Mesendoderm (in vitro differentiated cells): ENCODE measurements at regions not wholly inside any gene's neighbourhood (a gene's known extent, or its start where the extent isn't known, plus 50 kb on each side); places are given as distances from the start of the nearest gene placed in this dataset.

ENCODE experiments used
- DNase-seq: peaks from one replicate; pipeline ENCODE4 v3.0.0; 2013
- H2AK5ac ChIP-seq: 2 replicates; pipeline ENCODE4 v1.6.1; 2013; ENCODE audit warnings: low read length, inconsistent platforms
- H2BK120ac ChIP-seq: 2 replicates; pipeline ENCODE4 v1.6.1; 2013; ENCODE audit warnings: low read depth, mild to moderate bottlenecking, low read length, moderate library complexity, mixed read lengths
- H2BK15ac ChIP-seq: replicated peaks from 2 replicates; pipeline ENCODE4 v1.6.1; 2013; ENCODE audit warnings: low read depth, mild to moderate bottlenecking, moderate library complexity
- H2BK5ac ChIP-seq: 2 replicates; pipeline ENCODE4 v1.6.1; 2013; ENCODE audit warnings: low read length, inconsistent platforms
- H3K18ac ChIP-seq: 2 replicates; pipeline ENCODE4 v1.6.1; 2013; ENCODE audit warnings: mild to moderate bottlenecking, low read length, mixed read lengths
- H3K23ac ChIP-seq: one replicate; pipeline ENCODE4 v1.6.1; 2013; ENCODE audit warnings: low read length
- H3K27ac ChIP-seq: 2 replicates; pipeline ENCODE4 v1.5.1; 2013; ENCODE audit warnings: low read depth, mild to moderate bottlenecking, inconsistent platforms, low read length, moderate library complexity
- H3K27me3 ChIP-seq: 2 replicates; pipeline ENCODE4 v1.6.1; 2013; ENCODE audit warnings: low read length, control low read depth, mild to moderate bottlenecking, inconsistent platforms; ENCODE audit not compliant: insufficient read depth, poor library complexity
- H3K36me3 ChIP-seq: 2 replicates; pipeline ENCODE4 v1.6.1; 2013; ENCODE audit warnings: low read length, inconsistent platforms; ENCODE audit not compliant: control insufficient read depth, insufficient read depth
- H3K4ac ChIP-seq: one replicate; pipeline ENCODE4 v1.6.1; 2013; ENCODE audit warnings: low read depth, mild to moderate bottlenecking, low read length, moderate library complexity
- H3K4me1 ChIP-seq: 2 replicates; pipeline ENCODE4 v1.6.1; 2013; ENCODE audit warnings: low read depth, low read length, inconsistent platforms; ENCODE audit not compliant: control insufficient read depth
- H3K4me2 ChIP-seq: 2 replicates; pipeline ENCODE4 v1.6.1; 2013; ENCODE audit warnings: low read length
- H3K4me3 ChIP-seq: 2 replicates; pipeline ENCODE4 v1.5.1; 2013; ENCODE audit warnings: mild to moderate bottlenecking, low read length
- H3K56ac ChIP-seq: one replicate; pipeline ENCODE4 v1.6.1; 2013; ENCODE audit warnings: low read length
- H3K79me1 ChIP-seq: 2 replicates; pipeline ENCODE4 v1.6.1; 2013; ENCODE audit warnings: low read length, inconsistent platforms
- H3K79me2 ChIP-seq: 2 replicates; pipeline ENCODE4 v1.6.1; 2013; ENCODE audit warnings: mild to moderate bottlenecking, low read length; ENCODE audit not compliant: control insufficient read depth, insufficient read depth
- H3K9ac ChIP-seq: 2 replicates; pipeline ENCODE4 v1.6.1; 2013; ENCODE audit warnings: low read length, inconsistent platforms
- H4K5ac ChIP-seq: one replicate; pipeline ENCODE4 v1.6.1; 2013; ENCODE audit warnings: low read length
- H4K8ac ChIP-seq: one replicate; pipeline ENCODE4 v1.6.1; 2013; ENCODE audit warnings: low read depth, mild to moderate bottlenecking, control low read depth, low read length, moderate library complexity
- WGBS: extraction: QIAGEN DNeasy Blood & Tissue Kit; methylation state at CpG from one replicate; pipeline ENCODE4 v1.1.7; 2013; ENCODE audit warnings: low lambda C conversion rate, missing lambda C conversion rate; ENCODE audit not compliant: insufficient coverage; ENCODE audit errors: extremely low coverage; 5-methylcytosine and 5-hydroxymethylcytosine counted together

DNA sequence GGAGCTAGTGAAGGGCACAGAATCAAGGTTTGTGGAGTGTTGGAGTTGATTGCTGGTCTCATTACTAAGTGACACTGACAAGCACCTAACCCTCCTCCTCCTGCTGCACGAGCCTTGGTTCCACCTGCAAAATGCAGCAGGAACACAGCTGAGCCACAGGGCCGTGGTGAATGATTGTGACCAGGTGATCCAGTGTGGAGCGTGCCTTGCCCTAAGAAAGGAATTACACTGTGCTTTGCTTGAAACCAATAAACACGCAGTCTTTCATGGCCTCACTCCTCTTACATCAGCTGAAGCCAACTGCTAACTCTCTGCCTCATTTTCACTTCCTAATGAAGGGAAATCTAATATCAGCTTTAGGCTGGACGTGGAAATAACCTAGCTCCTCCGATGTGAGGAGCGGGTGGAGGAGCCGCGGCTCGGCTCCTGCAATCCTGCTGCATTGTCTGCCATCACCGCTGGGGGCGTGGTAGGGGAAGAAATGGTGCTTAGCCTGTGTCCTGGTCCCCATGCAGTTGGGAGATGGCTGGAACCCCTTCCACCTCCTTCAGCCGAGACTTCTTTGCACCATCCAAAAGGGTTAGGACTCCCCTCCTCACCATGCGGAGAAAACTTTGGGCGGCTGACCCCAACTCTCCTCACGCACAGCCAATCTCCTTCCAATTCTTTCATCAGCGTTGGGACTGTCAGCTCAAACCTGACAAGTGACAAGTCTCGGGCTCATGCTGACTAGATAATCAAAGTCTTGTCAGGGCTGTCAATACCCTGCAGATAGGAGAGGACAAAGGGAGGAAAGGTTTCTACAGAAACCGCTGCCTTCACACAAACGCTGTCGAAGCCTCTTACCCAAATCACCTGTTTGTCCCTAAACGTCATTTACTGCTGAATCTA is 427.9 kb downstream of the ZNF536 start:
- no CpG with 5 or more reads among the region's 22 CpGs for whole genome bisulfite sequencing
- Histone ChIP-seq H3K9ac (no peak overlapping the region), H3K79me2 (no peaks in the 10 kb centered on the region), H3K23ac (no peak overlapping the region), H3K27me3 (no peaks in the 10 kb centered on the region), H3K4me2 (no peak overlapping the region), H2AK5ac (no peak overlapping the region), H3K4ac (no peak overlapping the region), H3K18ac (no peak overlapping the region), H3K4me3 (no peak overlapping the region), H2BK5ac (no peak overlapping the region), H3K27ac (no peak overlapping the region), H3K56ac (no peak overlapping the region), H2BK15ac (no peak overlapping the region), H4K5ac (no peak overlapping the region), H2BK120ac (no peak overlapping the region), H4K8ac (no peak overlapping the region), H3K36me3 (no peaks in the 10 kb centered on the region), H3K4me1 (no peaks in the 10 kb centered on the region), H3K79me1 (no peaks in the 10 kb centered on the region)
- peak; percentile 65 for DNase-seq

DNA sequence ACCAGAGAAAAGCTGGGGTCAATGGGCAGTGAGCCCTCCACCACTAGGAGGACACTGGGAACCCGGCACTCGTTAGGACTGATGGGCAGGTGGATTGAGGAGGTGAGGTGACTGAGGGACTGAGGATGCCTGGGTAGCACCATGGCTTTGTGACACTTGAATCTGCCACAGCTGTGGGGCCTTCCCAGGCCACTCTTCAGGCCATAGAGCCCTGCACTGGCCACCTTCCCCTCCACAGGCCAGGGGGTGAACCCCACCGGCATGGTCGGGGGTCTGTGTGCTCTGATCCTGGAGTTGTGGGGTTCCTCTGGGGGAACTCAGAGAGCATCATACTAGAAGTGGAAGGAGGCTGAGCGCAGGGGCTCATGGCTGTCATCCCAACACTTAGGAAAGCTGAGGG is 423.5 kb downstream of the ZNF536 start:
- no peaks in the 10 kb centered on the region for H3K79me2 ChIP-seq
- no peak overlapping the region for H3K18ac ChIP-seq
- H2BK5ac ChIP-seq: no peak overlapping the region
- H3K4me2 ChIP-seq: no peak overlapping the region
- no peak overlapping the region for H2BK15ac ChIP-seq
- no peak overlapping the region for H2AK5ac ChIP-seq
- H4K8ac ChIP-seq: no peak overlapping the region
- H2BK120ac ChIP-seq: no peak overlapping the region
- no peaks in the 10 kb centered on the region for H3K79me1 ChIP-seq
- no peak overlapping the region for H3K4ac ChIP-seq
- H3K23ac ChIP-seq: no peak overlapping the region
- no peaks in the 10 kb centered on the region for H3K27me3 ChIP-seq
- WGBS: no CpG with 5 or more reads among the region's 5 CpGs
- no peaks in the 10 kb centered on the region for H3K36me3 ChIP-seq
- no peak overlapping the region for H3K4me3 ChIP-seq
- H3K56ac ChIP-seq: no peak overlapping the region
- H3K4me1 ChIP-seq: no peaks in the 10 kb centered on the region
- no peak overlapping the region for H3K9ac ChIP-seq
- H4K5ac ChIP-seq: no peak overlapping the region
- H3K27ac ChIP-seq: no peak overlapping the region
- no peak for DNase-seq

GRCh38 chr19:30792561-30793505 is 420.6 kb downstream of the ZNF536 start:
- Histone ChIP-seq H3K9ac (no peak overlapping the region), H3K4ac (no peak overlapping the region), H3K36me3 (no peaks in the 10 kb centered on the region), H3K79me1 (no peaks in the 10 kb centered on the region), H3K4me1 (no peaks in the 10 kb centered on the region), H3K23ac (no peak overlapping the region), H4K5ac (no peak overlapping the region), H4K8ac (no peak overlapping the region), H3K18ac (no peak overlapping the region), H2AK5ac (no peak overlapping the region), H2BK5ac (no peak overlapping the region), H3K27me3 (no peaks in the 10 kb centered on the region), H3K4me2 (no peak overlapping the region), H3K56ac (no peak overlapping the region), H3K79me2 (no peaks in the 10 kb centered on the region), H3K27ac (no peak overlapping the region), H3K4me3 (no peak overlapping the region), H2BK120ac (no peak overlapping the region), H2BK15ac (no peak overlapping the region)
- WGBS: no CpG with 5 or more reads among the region's 6 CpGs
- DNase-seq: no peak

- H3K23ac ChIP-seq: no peak overlapping the region
- no peaks in the 10 kb centered on the region for H3K4me1 ChIP-seq
- no peak overlapping the region for H3K27ac ChIP-seq
- H3K4me3 ChIP-seq: no peak overlapping the region
- H4K5ac ChIP-seq: no peak overlapping the region
- no peak overlapping the region for H3K4ac ChIP-seq
- no peaks in the 10 kb centered on the region for H3K27me3 ChIP-seq
- no peak overlapping the region for H3K4me2 ChIP-seq
- no CpG with 5 or more reads among the region's 13 CpGs for WGBS
- no peak overlapping the region for H2BK5ac ChIP-seq
- no peak overlapping the region for H2AK5ac ChIP-seq
- H3K18ac ChIP-seq: no peak overlapping the region
- H3K36me3 ChIP-seq: no peaks in the 10 kb centered on the region
- no peak for DNase-seq
- H3K56ac ChIP-seq: no peak overlapping the region
- no peak overlapping the region for H2BK15ac ChIP-seq
- H3K79me1 ChIP-seq: no peaks in the 10 kb centered on the region
- no peaks in the 10 kb centered on the region for H3K79me2 ChIP-seq
- H2BK120ac ChIP-seq: no peak overlapping the region
- H3K9ac ChIP-seq: no peak overlapping the region
- H4K8ac ChIP-seq: no peak overlapping the region
Measured at GRCh38 chr19:30791088-30791487, 418.9 kb downstream of the ZNF536 start.

DNA sequence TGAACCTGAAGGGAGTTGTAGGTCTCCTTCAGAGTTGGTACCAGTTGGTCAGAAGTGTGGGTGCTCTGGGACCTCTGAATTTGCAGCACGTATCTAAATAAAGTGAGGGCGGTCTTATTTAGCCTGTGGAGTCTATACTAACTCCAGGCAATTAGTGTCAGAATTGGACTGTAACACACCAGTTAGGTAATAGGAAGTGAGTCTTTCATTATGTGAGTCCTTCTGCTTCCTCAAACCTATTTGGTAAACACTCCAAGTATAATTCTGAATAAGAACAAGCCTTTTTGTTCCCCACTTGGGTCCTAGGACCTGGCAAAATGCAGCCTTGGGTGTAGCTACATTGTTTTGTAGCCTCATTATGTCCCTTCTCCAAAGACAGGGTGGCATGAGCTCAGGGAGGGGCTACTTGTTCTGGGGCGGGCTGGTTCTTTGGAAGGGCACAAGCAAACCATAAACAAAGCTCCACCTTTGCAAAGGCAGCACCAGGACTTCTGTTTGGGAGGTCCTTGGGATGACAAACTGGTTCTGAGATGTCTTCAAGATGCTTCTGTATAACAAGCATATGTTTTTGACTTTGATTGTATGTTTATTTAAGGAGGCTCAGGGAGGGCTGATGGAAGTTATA is 418.0 kb downstream of the ZNF536 start:
- no peak overlapping the region for H2AK5ac ChIP-seq
- H3K4me2 ChIP-seq: no peak overlapping the region
- H4K5ac ChIP-seq: no peak overlapping the region
- no peaks in the 10 kb centered on the region for H3K4me1 ChIP-seq
- H3K56ac ChIP-seq: no peak overlapping the region
- H3K4me3 ChIP-seq: no peak overlapping the region
- H3K79me1 ChIP-seq: no peaks in the 10 kb centered on the region
- H3K36me3 ChIP-seq: no peaks in the 10 kb centered on the region
- no peaks in the 10 kb centered on the region for H3K79me2 ChIP-seq
- no peak overlapping the region for H3K18ac ChIP-seq
- H2BK120ac ChIP-seq: no peak overlapping the region
- no peaks in the 10 kb centered on the region for H3K27me3 ChIP-seq
- no peak overlapping the region for H3K27ac ChIP-seq
- no peak overlapping the region for H2BK15ac ChIP-seq
- H4K8ac ChIP-seq: no peak overlapping the region
- no CpG with 5 or more reads among the region's 3 CpGs for WGBS
- no peak overlapping the region for H3K4ac ChIP-seq
- H3K9ac ChIP-seq: no peak overlapping the region
- H3K23ac ChIP-seq: no peak overlapping the region
- no peak overlapping the region for H2BK5ac ChIP-seq
- no peak for DNase-seq
